Progenitor cell of endocrine pancreas (in vitro differentiated cells): ENCODE measurements at regions not wholly inside any gene's neighbourhood (a gene's known extent, or its start where the extent isn't known, plus 50 kb on each side); places are given as distances from the start of the nearest gene placed in this dataset.
"Not testable (repeated sequence)": the region's sequence is repeated elsewhere in the genome, so short reads cannot be mapped to it uniquely, and the experiment has no call there.

Source experiments
- DNase-seq: peaks from one replicate; pipeline ENCODE4 v3.0.0; 2021; ENCODE audit warnings: low spot score; ENCODE audit not compliant: unreplicated experiment
- H3K27ac Mint-ChIP-seq: 2 replicates; pipeline ENCODE4 v1.8.0; 2021; ENCODE audit warnings: mild to moderate bottlenecking, moderate library complexity, mixed read lengths
- H3K27me3 Mint-ChIP-seq: 2 replicates; pipeline ENCODE4 v1.8.0; 2021; ENCODE audit warnings: mixed read lengths
- H3K36me3 Mint-ChIP-seq: 2 replicates; pipeline ENCODE4 v1.8.0; 2022; ENCODE audit warnings: mixed read lengths; ENCODE audit not compliant: insufficient read depth
- H3K4me1 Mint-ChIP-seq: 2 replicates; pipeline ENCODE4 v1.8.0; 2021; ENCODE audit warnings: low read depth, mixed read lengths
- H3K4me3 Mint-ChIP-seq: 2 replicates; pipeline ENCODE4 v1.8.0; 2021; ENCODE audit warnings: low read depth, mild to moderate bottlenecking, moderate library complexity, mixed read lengths
- H3K9me3 Mint-ChIP-seq: 2 replicates; pipeline ENCODE4 v1.8.0; 2021; ENCODE audit warnings: low read depth, mixed read lengths
- CTCF ChIP-seq: fragments of 200-600 bp; sonication (generic); IDR thresholded peaks from one replicate; pipeline ENCODE4 v1.5.0; 2021; ENCODE audit warnings: antibody characterized with exemption, mild to moderate bottlenecking; ENCODE audit not compliant: unreplicated experiment

- H3K4me1 Mint-ChIP-seq: peaks cover 3% of the 10 kb centered on the region
- no peak for TF ChIP-seq CTCF
- H3K27me3 Mint-ChIP-seq: no peaks in the 10 kb centered on the region
- no peak overlapping the region for H3K4me3 Mint-ChIP-seq
- no peak for DNase-seq
- H3K9me3 Mint-ChIP-seq: peaks cover 15% of the 10 kb centered on the region
- H3K36me3 Mint-ChIP-seq: no peaks in the 10 kb centered on the region
- no peak overlapping the region for H3K27ac Mint-ChIP-seq
These were observed 343.5 kb upstream of the LRRC3B start for GRCh38 chr3:26279091-26279490.

GRCh38 chr3:26280517-26280916, 342.1 kb upstream of the LRRC3B start:
- H3K36me3 Mint-ChIP-seq: peaks cover 5% of the 10 kb centered on the region
- TF ChIP-seq CTCF: peak; percentile 31

GRCh38 chr3:26281284-26281985, 341.1 kb upstream of the LRRC3B start:
- peaks cover 24% of the 10 kb centered on the region for H3K9me3 Mint-ChIP-seq
- DNase-seq: no peak
- H3K4me3 Mint-ChIP-seq: no peak overlapping the region
- H3K27me3 Mint-ChIP-seq: no peaks in the 10 kb centered on the region
- no peak overlapping the region for H3K27ac Mint-ChIP-seq
- peaks cover 3% of the 10 kb centered on the region for H3K4me1 Mint-ChIP-seq
- peaks cover 5% of the 10 kb centered on the region for H3K36me3 Mint-ChIP-seq
- no peak for TF ChIP-seq CTCF

More at GRCh38 chr3:26280517-26280916, 342.1 kb upstream of the LRRC3B start:
- Mint-ChIP-seq H3K4me3 (no peak overlapping the region), H3K27ac (no peak overlapping the region), H3K9me3 (peaks cover 24% of the 10 kb centered on the region), H3K4me1 (peaks cover 3% of the 10 kb centered on the region), H3K27me3 (no peaks in the 10 kb centered on the region)
- no peak for DNase-seq

- not testable (repeated sequence) for H3K4me3 Mint-ChIP-seq, H3K36me3 Mint-ChIP-seq, H3K27ac Mint-ChIP-seq, H3K27me3 Mint-ChIP-seq, H3K4me1 Mint-ChIP-seq, DNase-seq
- peaks cover 30% of the 10 kb centered on the region for H3K9me3 Mint-ChIP-seq
These were observed 338.1 kb upstream of the LRRC3B start for GRCh38 chr3:26284503-26284902.

- Mint-ChIP-seq H3K4me1 (no peaks in the 10 kb centered on the region), H3K36me3 (no peaks in the 10 kb centered on the region), H3K27ac (no peak overlapping the region), H3K9me3 (peaks cover 6% of the 10 kb centered on the region), H3K4me3 (no peak overlapping the region), H3K27me3 (no peaks in the 10 kb centered on the region)
- DNase-seq: no peak
- TF ChIP-seq CTCF: no peak
These were observed 330.7 kb upstream of the LRRC3B start for GRCh38 chr3:26291840-26292239.

- no peak overlapping the region for H3K27ac Mint-ChIP-seq
- no peak for TF ChIP-seq CTCF
- H3K4me3 Mint-ChIP-seq: no peak overlapping the region
- no peaks in the 10 kb centered on the region for H3K27me3 Mint-ChIP-seq
- DNase-seq: no peak
- H3K4me1 Mint-ChIP-seq: no peaks in the 10 kb centered on the region
- H3K36me3 Mint-ChIP-seq: no peaks in the 10 kb centered on the region
- peaks cover 6% of the 10 kb centered on the region for H3K9me3 Mint-ChIP-seq
These were observed 329.8 kb upstream of the LRRC3B start for GRCh38 chr3:26292780-26293179.
